GM12878 (cell line): ENCODE measurements at regions not wholly inside any gene's neighbourhood (a gene's known extent, or its start where the extent isn't known, plus 50 kb on each side); places are given as distances from the start of the nearest gene placed in this dataset.

Experiments used
- ATAC-seq: fragments of 200-7000 bp; cut with Tn5 transposase; 3 replicates; pipeline ENCODE4 v1.9.1; 2020; ENCODE audit warnings: mild to moderate bottlenecking, moderate library complexity
- BruUV-seq: library from RNA; stranded (reverse); fragments of 400-500 nt; replicated peaks from 2 replicates; lab custom pipeline; 2021; lab: Mats Ljungman, UMichigan
- CTCF ChIA-PET: fragments of 300-600 bp; sonication (Branson Sonifier 250); formaldehyde crosslinking; extraction: SDS; loops from one replicate; lab custom pipeline; 2021; ENCODE audit warnings: inconsistent platforms; lab: Yijun Ruan, JAX
- POLR2A ChIA-PET: fragments of 350-600 bp; formaldehyde crosslinking; extraction: SDS; loops from one replicate; lab custom pipeline; 2021; ENCODE audit warnings: inconsistent platforms; lab: Charles Lee
- RAD21 ChIA-PET: fragments of 300-600 bp; sonication (Branson Sonifier 250); formaldehyde crosslinking; loops from one replicate; lab custom pipeline; 2023; ENCODE audit warnings: antibody characterized with exemption; ENCODE audit not compliant: unreplicated experiment; lab: Charles Lee
- SMC1A ChIA-PET: fragments of 300-600 bp; sonication (Branson Sonifier 250); formaldehyde crosslinking; loops from one replicate; lab custom pipeline; 2023; ENCODE audit not compliant: unreplicated experiment, uncharacterized antibody; lab: Charles Lee
- DNase-seq: peaks from one replicate; pipeline ENCODE4 v3.0.0-alpha.2; 2011; ENCODE audit warnings: low read depth, low spot score
- FAIRE-seq: peaks from 3 replicates; lab custom pipeline; 2011; peaks lifted over from hg19 to GRCh38; lab: Jason Lieb, UNC
- H2AFZ ChIP-seq: 2 replicates; pipeline ENCODE4 v1.6.0; 2011; ENCODE audit warnings: low read depth, low read length, control low read depth; ENCODE audit not compliant: control insufficient read depth
- H3K27ac ChIP-seq: 2 replicates; pipeline ENCODE4 v1.5.1; 2011; ENCODE audit warnings: control low read depth; ENCODE audit not compliant: control insufficient read depth, insufficient read depth
- H3K27me3 ChIP-seq, 2 experiments: replicated peaks in 1 of 2; 2 replicates each; pipeline versions ENCODE4 v1.6.0 to v1.6.1; 2011; ENCODE audit warnings: low read length in 1 of 2; ENCODE audit not compliant: control insufficient read depth in 2 of 2, insufficient read depth in 2 of 2
- H3K36me3 ChIP-seq, 2 experiments: 2 replicates each; pipeline ENCODE4 v1.5.1; 2011; ENCODE audit warnings: low read length in 1 of 2; ENCODE audit not compliant: control insufficient read depth in 2 of 2, insufficient read depth in 2 of 2
- H3K4me1 ChIP-seq: 2 replicates; pipeline ENCODE4 v1.6.1; 2011; ENCODE audit warnings: mild to moderate bottlenecking, low read length, moderate library complexity, mixed read lengths; ENCODE audit not compliant: control insufficient read depth, insufficient read depth
- H3K4me2 ChIP-seq: 2 replicates; pipeline ENCODE4 v1.6.0; 2011; ENCODE audit warnings: control low read depth; ENCODE audit not compliant: control insufficient read depth, insufficient read depth
- H3K4me3 ChIP-seq: fragments of 200-600 bp; sonication (generic); 2 replicates; pipeline ENCODE4 v1.5.1; 2016
- H3K79me2 ChIP-seq: 2 replicates; pipeline ENCODE4 v1.6.0; 2011; ENCODE audit warnings: low read length; ENCODE audit not compliant: control insufficient read depth, insufficient read depth
- H3K9ac ChIP-seq: 2 replicates; pipeline ENCODE4 v1.8.0; 2011; ENCODE audit warnings: low read length, control low read depth, mixed read lengths; ENCODE audit not compliant: control insufficient read depth, insufficient read depth
- H3K9me3 ChIP-seq: replicated peaks from 3 replicates; pipeline ENCODE4 v1.5.1; 2011; ENCODE audit warnings: mild to moderate bottlenecking, low read length; ENCODE audit not compliant: control insufficient read depth, insufficient read depth
- H4K20me1 ChIP-seq: 2 replicates; pipeline ENCODE4 v1.6.0; 2011; ENCODE audit not compliant: control insufficient read depth, insufficient read depth
- ASH2L ChIP-seq: fragments of 300-600, 200-600 bp; sonication (generic); IDR thresholded peaks from 2 replicates; pipeline ENCODE4 v1.6.1; 2017; ENCODE audit warnings: low read depth, mild to moderate bottlenecking, borderline replicate concordance
- ATF7 ChIP-seq: fragments of 450-650 bp; IDR thresholded peaks from 2 replicates; pipeline ENCODE4 v1.6.1; 2016; ENCODE audit warnings: low read depth, mild to moderate bottlenecking
- EZH2 ChIP-seq: IDR thresholded peaks from 2 replicates; pipeline ENCODE4 v1.6.1; 2012; ENCODE audit warnings: low read depth, mild to moderate bottlenecking, control low read depth, inconsistent platforms, low read length, borderline replicate concordance; ENCODE audit not compliant: control insufficient read depth
- GATAD2B ChIP-seq: fragments of 450-650 bp; conservative IDR thresholded peaks from 2 replicates; pipeline ENCODE4 v1.6.1; 2017; ENCODE audit warnings: low read depth, mild to moderate bottlenecking, moderate library complexity
- KLF5 ChIP-seq: fragments of 450-650 bp; IDR thresholded peaks from 2 replicates; pipeline ENCODE4 v1.6.1; 2014; ENCODE audit warnings: mild to moderate bottlenecking; ENCODE audit not compliant: partially characterized antibody
- MTA3 ChIP-seq: IDR thresholded peaks from 2 replicates; pipeline ENCODE4 v1.6.1; 2012; ENCODE audit warnings: low read length, inconsistent platforms, borderline replicate concordance
- NRF1 ChIP-seq: conservative IDR thresholded peaks from 2 replicates; pipeline ENCODE4 v1.6.1; 2011; ENCODE audit warnings: mild to moderate bottlenecking, low read depth, low read length, improper control_type of control experiment
- POU2F2 ChIP-seq: IDR thresholded peaks from 3 replicates; pipeline ENCODE4 v1.6.1; 2011; ENCODE audit warnings: low read depth, mild to moderate bottlenecking, low read length, borderline replicate concordance
- STAT3 ChIP-seq: IDR thresholded peaks from 2 replicates; pipeline ENCODE4 v1.6.1; 2011; ENCODE audit warnings: low read depth, low read length, improper control_type of control experiment
- TCF7 ChIP-seq: IDR thresholded peaks from 2 replicates; pipeline ENCODE4 v1.6.1; 2014; ENCODE audit warnings: antibody characterized with exemption, borderline replicate concordance
- ZBED1 ChIP-seq: IDR thresholded peaks from 2 replicates; pipeline ENCODE4 v1.6.1; 2016; ENCODE audit warnings: borderline replicate concordance
- ZNF687 ChIP-seq: fragments of 450-650 bp; IDR thresholded peaks from 2 replicates; pipeline ENCODE4 v1.6.1; 2017; ENCODE audit warnings: mild to moderate bottlenecking, moderate library complexity
- WGBS: methylation state at CpG from one replicate; pipeline ENCODE4 v1.1.6; 2016; ENCODE audit warnings: low lambda C conversion rate; ENCODE audit not compliant: insufficient replicate concordance, insufficient coverage; ENCODE audit errors: missing lambda C conversion rate; 5-methylcytosine and 5-hydroxymethylcytosine counted together
- in situ Hi-C: fragments of 300-500 bp; cut with MboI; formaldehyde crosslinking; loops from 9 replicates; pipeline ENCODE4 v1.14.3; 2018; ENCODE audit warnings: mixed read lengths
- intact Hi-C: fragments of 100-400 bp; cut with micrococcal nuclease; formaldehyde crosslinking; loops from one replicate; pipeline ENCODE4 v1.14.2; 2022; ENCODE audit not compliant: unreplicated experiment

- FAIRE-seq (no peak), ATAC-seq (no peak), DNase-seq (no peak)
- in situ Hi-C loops = no loop called here
- intact Hi-C loops = no loop called here
- CTCF ChIA-PET = interaction anchor here (1.0 kb wide), 1 partner anchor 72 kb away, joined by 4 read pairs; no protein-coding TSS in a partner anchor
- no peaks in the 10 kb centered on the region for H3K4me1 ChIP-seq
- SMC1A ChIA-PET = no interaction called here
- H4K20me1 ChIP-seq = no peaks in the 10 kb centered on the region; the same call in 1 of the 2 replicates
- H3K9ac ChIP-seq = no peak overlapping the region
- no peak overlapping the region for H3K4me3 ChIP-seq
- BruUV-seq = no TSS peak
- no peak for TF ChIP-seq GATAD2B
- TF ChIP-seq EZH2 = no peak
- TF ChIP-seq STAT3 = no peak
- TF ChIP-seq NRF1 = no peak
- no peak for TF ChIP-seq TCF7
- WGBS = 41% methylated on average over 11 of the region's 11 CpGs
- RAD21 ChIA-PET = no interaction called here
- H3K9me3 ChIP-seq = no peaks in the 10 kb centered on the region
- no peak overlapping the region for H2AFZ ChIP-seq
- no peaks in the 10 kb centered on the region for H3K36me3 ChIP-seq
- POLR2A ChIA-PET = no interaction called here
- no peak overlapping the region for H3K4me2 ChIP-seq
- H3K27ac ChIP-seq = no peak overlapping the region
- H3K27me3 ChIP-seq = peaks cover 1 to 2% of the 10 kb centered on the region in 2 experiments; a peak in 2 of 4 replicates
- no peaks in the 10 kb centered on the region for H3K79me2 ChIP-seq
Measured at GRCh38 chr2:46816151-46816845, 99.3 kb downstream of the MCFD2 start.

GRCh38 chr2:46815121-46815802 is 100.3 kb downstream of the MCFD2 start:
- Histone ChIP-seq H3K79me2 (no peaks in the 10 kb centered on the region), H3K9ac (no peak overlapping the region), H3K4me1 (no peaks in the 10 kb centered on the region), H3K27ac (no peak overlapping the region), H4K20me1 (no peaks in the 10 kb centered on the region; the same call in 1 of the 2 replicates), H3K4me3 (no peak overlapping the region), H3K36me3 (no peaks in the 10 kb centered on the region), H2AFZ (no peak overlapping the region), H3K9me3 (no peaks in the 10 kb centered on the region), H3K27me3 (peaks cover 1 to 2% of the 10 kb centered on the region in 2 experiments; a peak in 2 of 4 replicates), H3K4me2 (no peak overlapping the region)
- in situ Hi-C loops (no loop called here), intact Hi-C loops (no loop called here)
- ChIA-PET POLR2A (no interaction called here), SMC1A (interaction anchor here (0.8 kb wide), 1 partner anchor 87 kb away, joined by 3 read pairs; no protein-coding TSS in a partner anchor), CTCF (interaction anchor here (1.0 kb wide), 1 partner anchor 73 kb away, joined by 4 read pairs; no protein-coding TSS in a partner anchor), RAD21 (no interaction called here)
- WGBS = 61% methylated on average over 10 of the region's 10 CpGs
- FAIRE-seq (no peak), ATAC-seq (no peak), DNase-seq (no peak)
- TF ChIP-seq ZBED1 (no peak), ASH2L (no peak), MTA3 (no peak), KLF5 (no peak), ZNF687 (no peak), POU2F2 (no peak), ATF7 (no peak)
- BruUV-seq = no TSS peak
